PC-3 (cell line): ENCODE measurements at regions not wholly inside any gene's neighbourhood (a gene's known extent, or its start where the extent isn't known, plus 50 kb on each side); places are given as distances from the start of the nearest gene placed in this dataset.
"Not testable (repeated sequence)": the region's sequence is repeated elsewhere in the genome, so short reads cannot be mapped to it uniquely, and the experiment has no call there.

Experiments used
- ATAC-seq: fragments of 200-7000 bp; cut with Tn5 transposase; 2 replicates; pipeline ENCODE4 v1.9.1; 2020; ENCODE audit warnings: mild to moderate bottlenecking, moderate library complexity
- BruUV-seq: library from RNA; stranded (reverse); fragments of 400-500 nt; replicated peaks from 2 replicates; lab custom pipeline; 2021; lab: Mats Ljungman, UMichigan
- CTCF ChIA-PET: fragments of 300-600 bp; sonication (Branson Sonifier 250); formaldehyde crosslinking; loops from one replicate; lab custom pipeline; 2022; ENCODE audit warnings: antibody characterized with exemption; lab: Charles Lee
- POLR2A ChIA-PET: fragments of 300-600 bp; sonication (Branson Sonifier 250); formaldehyde crosslinking; loops from one replicate; lab custom pipeline; 2022; ENCODE audit warnings: antibody characterized with exemption; ENCODE audit not compliant: unreplicated experiment; lab: Charles Lee
- DNase-seq: peaks from one replicate; pipeline ENCODE4 v3.0.0-alpha.2; 2015
- H2AFZ ChIP-seq: fragments of 300-600 bp; sonication (generic); 2 replicates; pipeline ENCODE4 v1.6.0; 2016; ENCODE audit warnings: antibody characterized with exemption, low read length
- H3F3A ChIP-seq: fragments of 300-600 bp; sonication (generic); one replicate; pipeline ENCODE4 v1.6.0; 2017; ENCODE audit warnings: antibody characterized with exemption, low read length, control low read depth, mild to moderate bottlenecking; ENCODE audit not compliant: unreplicated experiment
- H3K27ac ChIP-seq: fragments of 300-600 bp; sonication (generic); 2 replicates; pipeline ENCODE4 v1.5.1; 2016; ENCODE audit warnings: mild to moderate bottlenecking, low read length
- H3K27me3 ChIP-seq: fragments of 300-600 bp; sonication (generic); 2 replicates; pipeline ENCODE4 v1.6.1; 2016; ENCODE audit warnings: low read length, mixed read lengths
- H3K36me3 ChIP-seq: fragments of 300-600 bp; sonication (generic); 2 replicates; pipeline ENCODE4 v1.6.1; 2016; ENCODE audit warnings: low read depth, mixed run types, low read length, mixed read lengths
- H3K4me1 ChIP-seq: fragments of 300-600 bp; sonication (generic); 2 replicates; pipeline ENCODE4 v1.5.1; 2016; ENCODE audit warnings: low read length; ENCODE audit not compliant: insufficient read depth
- H3K4me2 ChIP-seq: fragments of 300-600 bp; sonication (generic); 2 replicates; pipeline ENCODE4 v1.6.0; 2016; ENCODE audit warnings: low read length
- H3K4me3 ChIP-seq: fragments of 300-600 bp; sonication (generic); 2 replicates; pipeline ENCODE4 v1.5.1; 2016; ENCODE audit warnings: mild to moderate bottlenecking, low read length, mixed read lengths
- H3K79me2 ChIP-seq: fragments of 300-600 bp; sonication (generic); 2 replicates; pipeline ENCODE4 v1.6.1; 2017; ENCODE audit warnings: low read length, mixed read lengths
- H3K9ac ChIP-seq: fragments of 300-600 bp; sonication (generic); 2 replicates; pipeline ENCODE4 v1.6.0; 2016; ENCODE audit warnings: mild to moderate bottlenecking, low read length
- H3K9me2 ChIP-seq: fragments of 300-600 bp; sonication (generic); replicated peaks from 2 replicates; pipeline ENCODE4 v1.6.1; 2016; ENCODE audit warnings: mixed run types, low read length, mixed read lengths
- H3K9me3 ChIP-seq: fragments of 300-600 bp; sonication (generic); 2 replicates; pipeline ENCODE4 v1.6.1; 2016; ENCODE audit warnings: low read length, mixed read lengths
- H4K20me1 ChIP-seq: fragments of 300-600 bp; sonication (generic); 2 replicates; pipeline ENCODE4 v1.6.1; 2016; ENCODE audit warnings: low read length, mixed read lengths
- EZH2 ChIP-seq: fragments of 300-600 bp; sonication (generic); IDR thresholded peaks from one replicate; pipeline ENCODE4 v1.6.1; 2017; ENCODE audit warnings: antibody characterized with exemption, mild to moderate bottlenecking, low read length; ENCODE audit not compliant: unreplicated experiment
- EZH2phosphoT487 ChIP-seq: fragments of 300-600 bp; sonication (generic); IDR thresholded peaks from 2 replicates; pipeline ENCODE4 v1.6.1; 2018; ENCODE audit warnings: mild to moderate bottlenecking, antibody characterized with exemption, low read length, borderline replicate concordance
- intact Hi-C: fragments of 100-400 bp; cut with micrococcal nuclease; formaldehyde crosslinking; loops from 2 replicates; pipeline ENCODE4 v1.9.0; 2023
- TF ChIP-seq, protein P1 (sequence below): fragments of 300-600 bp; sonication (generic); conservative IDR thresholded peaks from 2 replicates; pipeline ENCODE4 v1.5.1; 2017; ENCODE audit warnings: antibody characterized with exemption, low read depth, mild to moderate bottlenecking, low read length

DNA sequence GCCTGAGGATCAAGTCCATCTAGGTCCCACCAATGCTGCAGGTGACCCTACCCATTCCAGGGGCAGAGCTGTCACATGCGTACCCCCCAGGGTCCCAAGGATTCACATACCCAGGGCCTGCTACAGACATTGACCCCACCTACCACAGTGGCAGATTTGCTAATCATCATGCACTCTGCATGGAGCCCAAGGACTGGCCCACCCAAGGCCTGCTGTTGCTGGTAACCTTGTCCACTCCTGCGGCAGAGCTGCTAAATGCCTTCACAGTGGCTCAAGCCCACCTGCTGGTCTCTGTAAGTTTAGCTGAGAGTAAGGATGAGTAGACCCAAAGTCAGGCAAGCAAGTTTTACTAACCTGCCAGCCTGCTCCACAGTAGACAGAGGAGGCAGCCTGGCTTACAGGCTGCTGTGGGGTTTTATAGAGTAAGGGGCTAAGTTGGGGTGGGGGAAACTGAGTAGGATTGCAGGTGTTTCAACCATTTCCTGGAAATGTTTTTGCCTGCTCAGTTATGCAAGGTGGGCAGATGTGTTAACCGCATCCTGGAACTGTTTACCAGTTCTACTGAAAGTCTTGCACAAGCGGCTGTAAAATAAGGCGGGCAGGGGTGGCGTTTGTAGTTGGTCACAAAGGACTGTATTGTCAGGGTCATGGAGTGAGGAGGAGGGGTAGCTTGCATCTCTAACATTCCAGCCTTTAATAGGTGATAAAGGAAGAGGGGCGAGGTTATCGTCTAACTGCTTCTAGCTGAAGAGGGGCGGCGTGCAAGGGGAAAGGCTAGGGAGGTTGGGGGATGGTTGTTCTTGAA lies 2163.5 kb upstream of the WWC1 start:
- Histone ChIP-seq H3K4me2 (no peak overlapping the region), H3K36me3 (no peaks in the 10 kb centered on the region), H3K9ac (no peak overlapping the region), H2AFZ (no peak overlapping the region), H3K27ac (no peak overlapping the region), H3K4me1 (no peaks in the 10 kb centered on the region), H3K9me2 (no peaks in the 10 kb centered on the region), H3F3A (no peaks in the 10 kb centered on the region), H3K4me3 (no peak overlapping the region), H4K20me1 (no peaks in the 10 kb centered on the region), H3K27me3 (no peaks in the 10 kb centered on the region), H3K9me3 (no peaks in the 10 kb centered on the region), H3K79me2 (no peaks in the 10 kb centered on the region)
- intact Hi-C loops = no loop called here
- ATAC-seq = no peak
- DNase-seq = no peak
- ChIA-PET POLR2A (no interaction called here), CTCF (no interaction called here)
- no peak for TF ChIP-seq EZH2phosphoT487
- TF ChIP-seq, protein P1, sequence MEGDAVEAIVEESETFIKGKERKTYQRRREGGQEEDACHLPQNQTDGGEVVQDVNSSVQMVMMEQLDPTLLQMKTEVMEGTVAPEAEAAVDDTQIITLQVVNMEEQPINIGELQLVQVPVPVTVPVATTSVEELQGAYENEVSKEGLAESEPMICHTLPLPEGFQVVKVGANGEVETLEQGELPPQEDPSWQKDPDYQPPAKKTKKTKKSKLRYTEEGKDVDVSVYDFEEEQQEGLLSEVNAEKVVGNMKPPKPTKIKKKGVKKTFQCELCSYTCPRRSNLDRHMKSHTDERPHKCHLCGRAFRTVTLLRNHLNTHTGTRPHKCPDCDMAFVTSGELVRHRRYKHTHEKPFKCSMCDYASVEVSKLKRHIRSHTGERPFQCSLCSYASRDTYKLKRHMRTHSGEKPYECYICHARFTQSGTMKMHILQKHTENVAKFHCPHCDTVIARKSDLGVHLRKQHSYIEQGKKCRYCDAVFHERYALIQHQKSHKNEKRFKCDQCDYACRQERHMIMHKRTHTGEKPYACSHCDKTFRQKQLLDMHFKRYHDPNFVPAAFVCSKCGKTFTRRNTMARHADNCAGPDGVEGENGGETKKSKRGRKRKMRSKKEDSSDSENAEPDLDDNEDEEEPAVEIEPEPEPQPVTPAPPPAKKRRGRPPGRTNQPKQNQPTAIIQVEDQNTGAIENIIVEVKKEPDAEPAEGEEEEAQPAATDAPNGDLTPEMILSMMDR = no peak
- TF ChIP-seq EZH2 = no peak
- no TSS peak for BruUV-seq

DNA sequence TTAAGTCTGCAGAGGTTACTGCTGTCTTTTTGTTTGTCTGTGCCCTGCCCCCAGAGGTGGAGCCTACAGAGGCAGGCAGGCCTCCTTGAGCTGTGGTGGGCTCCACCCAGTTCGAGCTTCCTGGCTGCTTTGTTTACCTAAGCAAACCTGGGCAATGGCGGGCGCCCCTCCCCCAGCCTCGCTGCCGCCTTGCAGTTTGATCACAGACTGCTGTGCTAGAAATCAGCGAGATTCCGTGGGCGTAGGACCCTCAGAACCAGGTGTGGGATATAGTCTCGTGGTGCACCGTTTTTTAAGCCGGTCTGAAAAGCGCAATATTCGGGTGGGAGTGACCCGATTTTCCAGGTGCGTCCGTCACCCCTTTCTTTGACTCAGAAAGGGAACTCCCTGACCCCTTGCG lies 2146.3 kb upstream of the WWC1 start:
- H3K27me3 ChIP-seq, CTCF ChIA-PET, ATAC-seq, H3K9ac ChIP-seq, H3K9me2 ChIP-seq, H3K4me1 ChIP-seq, H3F3A ChIP-seq, H3K4me3 ChIP-seq, DNase-seq, H3K4me2 ChIP-seq, intact Hi-C loops, H3K27ac ChIP-seq, H4K20me1 ChIP-seq, H2AFZ ChIP-seq, H3K36me3 ChIP-seq, POLR2A ChIA-PET, H3K9me3 ChIP-seq, H3K79me2 ChIP-seq, BruUV-seq: not testable (repeated sequence)

- ChIA-PET POLR2A (no interaction called here), CTCF (no interaction called here)
- BruUV-seq = no TSS peak
- Histone ChIP-seq H3K4me3 (no peak overlapping the region), H3K4me1 (no peaks in the 10 kb centered on the region), H2AFZ (no peak overlapping the region), H4K20me1 (no peaks in the 10 kb centered on the region), H3F3A (no peaks in the 10 kb centered on the region), H3K9me2 (no peaks in the 10 kb centered on the region), H3K27ac (no peak overlapping the region), H3K36me3 (no peaks in the 10 kb centered on the region), H3K9ac (no peak overlapping the region), H3K79me2 (no peaks in the 10 kb centered on the region), H3K27me3 (no peaks in the 10 kb centered on the region), H3K9me3 (peaks cover 2% of the 10 kb centered on the region), H3K4me2 (no peak overlapping the region)
- intact Hi-C loops = no loop called here
- DNase-seq (no peak), ATAC-seq (no peak)
- TF ChIP-seq, protein P1 = no peak
- no peak for TF ChIP-seq EZH2
- no peak for TF ChIP-seq EZH2phosphoT487
Observed at GRCh38 chr5:166163996-166164610, 2127.3 kb upstream of the WWC1 start.
